HEK293 (cell line): ENCODE measurements at regions not wholly inside any gene's neighbourhood (a gene's known extent, or its start where the extent isn't known, plus 50 kb on each side); places are given as distances from the start of the nearest gene placed in this dataset.

ENCODE experiments used
- CTCF ChIA-PET: fragments of 350-600 bp; formaldehyde crosslinking; extraction: SDS; loops from one replicate; lab custom pipeline; 2021; ENCODE audit warnings: antibody characterized with exemption; lab: Yijun Ruan, JAX
- POLR2A ChIA-PET: fragments of 300-600 bp; formaldehyde crosslinking; extraction: SDS; loops from one replicate; lab custom pipeline; 2020; ENCODE audit warnings: antibody characterized with exemption, inconsistent platforms; lab: Yijun Ruan, JAX
- H3K27ac ChIP-seq: fragments of 200-500 bp; sonication (Bioruptor generic); 2 replicates; pipeline ENCODE4 v1.5.1; 2014; ENCODE audit warnings: low read depth, low read length, control low read depth, inconsistent platforms; ENCODE audit errors: extremely low read depth
- H3K36me3 ChIP-seq, 2 experiments: fragments of 200-500 bp in 1 of 2; sonication (Bioruptor generic) in 1 of 2; 1 replicate in 1 of 2; 2 replicates in 1 of 2; pipeline ENCODE4 v1.5.1; 2014 to 2017; ENCODE audit warnings: inconsistent platforms in 2 of 2, low read length in 2 of 2; ENCODE audit not compliant: control insufficient read depth in 2 of 2, insufficient read depth in 1 of 2
- H3K4me1 ChIP-seq: fragments of 200-500 bp; sonication (Bioruptor generic); 2 replicates; pipeline ENCODE4 v1.5.1; 2014; ENCODE audit warnings: mild to moderate bottlenecking, low read length, inconsistent platforms; ENCODE audit not compliant: control insufficient read depth, insufficient read depth
- H3K4me3 ChIP-seq: 2 replicates; pipeline ENCODE4 v1.5.1; 2011; ENCODE audit warnings: low read depth, mild to moderate bottlenecking, control low read depth, low read length, moderate library complexity
- H3K9me3 ChIP-seq: fragments of 200-500 bp; sonication (Bioruptor generic); 2 replicates; pipeline ENCODE4 v1.5.1; 2014; ENCODE audit warnings: low read depth, low read length, inconsistent platforms; ENCODE audit not compliant: control insufficient read depth, insufficient read depth
- GLIS1 ChIP-seq: fragments of 450-650 bp; formaldehyde crosslinking; IDR thresholded peaks from 2 replicates; pipeline ENCODE4 v1.5.1; 2016; ENCODE audit warnings: missing biosample characterization, missing genetic modification characterization
- REPIN1 ChIP-seq: fragments of 450-650 bp; formaldehyde crosslinking; IDR thresholded peaks from 2 replicates; pipeline ENCODE4 v1.5.1; 2017; ENCODE audit warnings: missing biosample characterization, missing genetic modification characterization, low read depth
- SP2 ChIP-seq: fragments of 450-650 bp; formaldehyde crosslinking; IDR thresholded peaks from 2 replicates; pipeline ENCODE4 v1.5.1; 2016; ENCODE audit warnings: missing biosample characterization, missing genetic modification characterization
- SP3 ChIP-seq: fragments of 450-650 bp; formaldehyde crosslinking; IDR thresholded peaks from 2 replicates; pipeline ENCODE4 v1.5.1; 2016; ENCODE audit warnings: missing biosample characterization, missing genetic modification characterization
- ZBTB8A ChIP-seq: fragments of 450-650 bp; formaldehyde crosslinking; IDR thresholded peaks from 2 replicates; pipeline ENCODE4 v1.5.1; 2016; ENCODE audit warnings: missing biosample characterization, missing genetic modification characterization
- ZNF2 ChIP-seq: fragments of 450-650 bp; formaldehyde crosslinking; IDR thresholded peaks from 2 replicates; pipeline ENCODE4 v1.5.1; 2016; ENCODE audit warnings: missing biosample characterization, missing genetic modification characterization
- ZNF24 ChIP-seq: fragments of 450-650 bp; formaldehyde crosslinking; IDR thresholded peaks from 2 replicates; pipeline ENCODE4 v1.5.1; 2016; ENCODE audit warnings: missing biosample characterization, missing genetic modification characterization
- ZNF341 ChIP-seq: fragments of 450-650 bp; formaldehyde crosslinking; IDR thresholded peaks from 2 replicates; pipeline ENCODE4; 2016; ENCODE audit warnings: low read depth, missing biosample characterization, missing genetic modification characterization
- ZNF433 ChIP-seq: fragments of 450-650 bp; formaldehyde crosslinking; IDR thresholded peaks from 2 replicates; pipeline ENCODE4 v1.5.1; 2016; ENCODE audit warnings: missing biosample characterization, missing genetic modification characterization, low read depth
- ZNF514 ChIP-seq: fragments of 450-650 bp; formaldehyde crosslinking; IDR thresholded peaks from 2 replicates; pipeline ENCODE4 v1.5.1; 2016; ENCODE audit warnings: missing biosample characterization, missing genetic modification characterization
- ZNF670 ChIP-seq: fragments of 450-650 bp; formaldehyde crosslinking; IDR thresholded peaks from 2 replicates; pipeline ENCODE4 v1.5.1; 2016; ENCODE audit warnings: missing biosample characterization, missing genetic modification characterization, low read depth
- ZXDB ChIP-seq: fragments of 450-650 bp; formaldehyde crosslinking; IDR thresholded peaks from 2 replicates; pipeline ENCODE4 v1.5.1; 2016; ENCODE audit warnings: missing biosample characterization, missing genetic modification characterization
- TF ChIP-seq, protein P1 (sequence below): fragments of 450-650 bp; formaldehyde crosslinking; IDR thresholded peaks from 2 replicates; pipeline ENCODE4 v1.5.1; 2016; ENCODE audit warnings: missing biosample characterization, missing genetic modification characterization
- TF ChIP-seq, protein P2 (sequence below): fragments of 450-650 bp; formaldehyde crosslinking; IDR thresholded peaks from 2 replicates; pipeline ENCODE4 v1.5.1; 2016; ENCODE audit warnings: missing biosample characterization, missing genetic modification characterization
- TF ChIP-seq, protein P3 (sequence below): fragments of 450-650 bp; formaldehyde crosslinking; IDR thresholded peaks from 2 replicates; pipeline ENCODE4 v1.5.1; 2016; ENCODE audit warnings: missing biosample characterization, missing genetic modification characterization
- TF ChIP-seq, protein P4 (sequence below): fragments of 450-650 bp; formaldehyde crosslinking; IDR thresholded peaks from 2 replicates; pipeline ENCODE4 v1.5.1; 2016; ENCODE audit warnings: missing biosample characterization, missing genetic modification characterization

DNA sequence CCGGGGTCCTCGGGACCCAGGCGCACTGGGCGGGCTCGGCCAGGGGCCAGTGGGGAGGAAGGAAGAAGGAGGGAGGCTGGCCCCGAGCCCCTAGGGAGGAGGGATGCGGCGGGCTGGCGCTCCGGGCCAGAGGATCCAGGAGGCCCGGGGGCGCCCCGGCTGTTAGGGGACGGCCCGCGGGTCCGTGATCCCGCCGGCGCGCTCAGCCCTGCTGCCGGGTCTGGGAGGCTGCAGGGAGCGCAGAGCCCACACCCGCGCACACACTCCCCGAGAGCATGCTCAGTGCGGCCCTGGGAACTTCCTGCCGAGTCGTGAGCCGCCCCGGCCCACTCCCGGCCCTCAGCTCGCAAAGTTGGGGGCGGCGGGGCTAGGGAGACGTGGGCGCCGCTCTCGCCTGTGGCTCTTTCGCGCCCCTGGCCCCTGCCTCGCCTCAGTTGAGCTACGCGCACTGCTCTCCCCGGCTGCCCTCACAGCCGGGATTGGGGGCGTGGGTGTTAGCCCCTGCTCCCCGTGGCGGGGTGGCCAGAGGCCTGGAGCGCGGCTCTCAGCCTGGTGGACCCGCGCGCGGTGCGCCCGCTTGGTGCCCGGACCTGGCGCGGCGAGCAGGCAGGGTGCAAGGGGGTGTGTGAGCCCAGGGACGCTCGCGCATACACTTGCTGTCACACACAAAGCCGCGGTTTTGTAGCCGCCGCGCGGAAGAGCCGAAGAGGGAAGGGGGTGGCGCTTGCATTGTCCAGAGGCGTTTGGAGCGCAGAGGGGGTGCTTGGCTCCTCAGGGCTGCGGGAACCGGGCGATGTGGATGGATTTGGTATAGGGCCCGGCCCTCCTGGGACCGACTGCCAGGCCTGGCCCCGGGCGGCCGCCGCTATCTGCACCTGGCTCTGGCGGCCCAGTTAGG lies 132.9 kb upstream of the MGAT5 start (continued):
- TF ChIP-seq, protein P1, sequence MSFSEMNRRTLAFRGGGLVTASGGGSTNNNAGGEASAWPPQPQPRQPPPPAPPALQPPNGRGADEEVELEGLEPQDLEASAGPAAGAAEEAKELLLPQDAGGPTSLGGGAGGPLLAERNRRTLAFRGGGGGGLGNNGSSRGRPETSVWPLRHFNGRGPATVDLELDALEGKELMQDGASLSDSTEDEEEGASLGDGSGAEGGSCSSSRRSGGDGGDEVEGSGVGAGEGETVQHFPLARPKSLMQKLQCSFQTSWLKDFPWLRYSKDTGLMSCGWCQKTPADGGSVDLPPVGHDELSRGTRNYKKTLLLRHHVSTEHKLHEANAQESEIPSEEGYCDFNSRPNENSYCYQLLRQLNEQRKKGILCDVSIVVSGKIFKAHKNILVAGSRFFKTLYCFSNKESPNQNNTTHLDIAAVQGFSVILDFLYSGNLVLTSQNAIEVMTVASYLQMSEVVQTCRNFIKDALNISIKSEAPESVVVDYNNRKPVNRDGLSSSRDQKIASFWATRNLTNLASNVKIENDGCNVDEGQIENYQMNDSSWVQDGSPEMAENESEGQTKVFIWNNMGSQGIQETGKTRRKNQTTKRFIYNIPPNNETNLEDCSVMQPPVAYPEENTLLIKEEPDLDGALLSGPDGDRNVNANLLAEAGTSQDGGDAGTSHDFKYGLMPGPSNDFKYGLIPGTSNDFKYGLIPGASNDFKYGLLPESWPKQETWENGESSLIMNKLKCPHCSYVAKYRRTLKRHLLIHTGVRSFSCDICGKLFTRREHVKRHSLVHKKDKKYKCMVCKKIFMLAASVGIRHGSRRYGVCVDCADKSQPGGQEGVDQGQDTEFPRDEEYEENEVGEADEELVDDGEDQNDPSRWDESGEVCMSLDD = peak; percentile 77; the same call in 1 of the 2 replicates
- TF ChIP-seq, protein P2, sequence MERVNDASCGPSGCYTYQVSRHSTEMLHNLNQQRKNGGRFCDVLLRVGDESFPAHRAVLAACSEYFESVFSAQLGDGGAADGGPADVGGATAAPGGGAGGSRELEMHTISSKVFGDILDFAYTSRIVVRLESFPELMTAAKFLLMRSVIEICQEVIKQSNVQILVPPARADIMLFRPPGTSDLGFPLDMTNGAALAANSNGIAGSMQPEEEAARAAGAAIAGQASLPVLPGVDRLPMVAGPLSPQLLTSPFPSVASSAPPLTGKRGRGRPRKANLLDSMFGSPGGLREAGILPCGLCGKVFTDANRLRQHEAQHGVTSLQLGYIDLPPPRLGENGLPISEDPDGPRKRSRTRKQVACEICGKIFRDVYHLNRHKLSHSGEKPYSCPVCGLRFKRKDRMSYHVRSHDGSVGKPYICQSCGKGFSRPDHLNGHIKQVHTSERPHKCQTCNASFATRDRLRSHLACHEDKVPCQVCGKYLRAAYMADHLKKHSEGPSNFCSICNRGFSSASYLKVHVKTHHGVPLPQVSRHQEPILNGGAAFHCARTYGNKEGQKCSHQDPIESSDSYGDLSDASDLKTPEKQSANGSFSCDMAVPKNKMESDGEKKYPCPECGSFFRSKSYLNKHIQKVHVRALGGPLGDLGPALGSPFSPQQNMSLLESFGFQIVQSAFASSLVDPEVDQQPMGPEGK (tag by site-specific recombination) = peak; percentile 47; the same call in 1 of the 2 replicates
- TF ChIP-seq ZNF341 (tag by site-specific recombination) (peak; percentile 92), SP2 (tag by site-specific recombination) (peak; percentile 39), GLIS1 (tag by site-specific recombination) (peak; percentile 5; the same call in 1 of the 2 replicates), ZNF514 (tag by site-specific recombination) (no peak), ZNF433 (no peak), ZNF670 (no peak), REPIN1 (tag by site-specific recombination) (no peak), ZXDB (tag by site-specific recombination) (peak; percentile 80), ZNF2 (tag by site-specific recombination) (peak; percentile 61; the same call in 1 of the 2 replicates), SP3 (tag by site-specific recombination) (peak; percentile 21; the same call in 1 of the 2 replicates), ZBTB8A (peak; percentile 87)
- TF ChIP-seq, protein P3, sequence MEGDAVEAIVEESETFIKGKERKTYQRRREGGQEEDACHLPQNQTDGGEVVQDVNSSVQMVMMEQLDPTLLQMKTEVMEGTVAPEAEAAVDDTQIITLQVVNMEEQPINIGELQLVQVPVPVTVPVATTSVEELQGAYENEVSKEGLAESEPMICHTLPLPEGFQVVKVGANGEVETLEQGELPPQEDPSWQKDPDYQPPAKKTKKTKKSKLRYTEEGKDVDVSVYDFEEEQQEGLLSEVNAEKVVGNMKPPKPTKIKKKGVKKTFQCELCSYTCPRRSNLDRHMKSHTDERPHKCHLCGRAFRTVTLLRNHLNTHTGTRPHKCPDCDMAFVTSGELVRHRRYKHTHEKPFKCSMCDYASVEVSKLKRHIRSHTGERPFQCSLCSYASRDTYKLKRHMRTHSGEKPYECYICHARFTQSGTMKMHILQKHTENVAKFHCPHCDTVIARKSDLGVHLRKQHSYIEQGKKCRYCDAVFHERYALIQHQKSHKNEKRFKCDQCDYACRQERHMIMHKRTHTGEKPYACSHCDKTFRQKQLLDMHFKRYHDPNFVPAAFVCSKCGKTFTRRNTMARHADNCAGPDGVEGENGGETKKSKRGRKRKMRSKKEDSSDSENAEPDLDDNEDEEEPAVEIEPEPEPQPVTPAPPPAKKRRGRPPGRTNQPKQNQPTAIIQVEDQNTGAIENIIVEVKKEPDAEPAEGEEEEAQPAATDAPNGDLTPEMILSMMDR (tag by site-specific recombination) = no peak
- TF ChIP-seq, protein P4, sequence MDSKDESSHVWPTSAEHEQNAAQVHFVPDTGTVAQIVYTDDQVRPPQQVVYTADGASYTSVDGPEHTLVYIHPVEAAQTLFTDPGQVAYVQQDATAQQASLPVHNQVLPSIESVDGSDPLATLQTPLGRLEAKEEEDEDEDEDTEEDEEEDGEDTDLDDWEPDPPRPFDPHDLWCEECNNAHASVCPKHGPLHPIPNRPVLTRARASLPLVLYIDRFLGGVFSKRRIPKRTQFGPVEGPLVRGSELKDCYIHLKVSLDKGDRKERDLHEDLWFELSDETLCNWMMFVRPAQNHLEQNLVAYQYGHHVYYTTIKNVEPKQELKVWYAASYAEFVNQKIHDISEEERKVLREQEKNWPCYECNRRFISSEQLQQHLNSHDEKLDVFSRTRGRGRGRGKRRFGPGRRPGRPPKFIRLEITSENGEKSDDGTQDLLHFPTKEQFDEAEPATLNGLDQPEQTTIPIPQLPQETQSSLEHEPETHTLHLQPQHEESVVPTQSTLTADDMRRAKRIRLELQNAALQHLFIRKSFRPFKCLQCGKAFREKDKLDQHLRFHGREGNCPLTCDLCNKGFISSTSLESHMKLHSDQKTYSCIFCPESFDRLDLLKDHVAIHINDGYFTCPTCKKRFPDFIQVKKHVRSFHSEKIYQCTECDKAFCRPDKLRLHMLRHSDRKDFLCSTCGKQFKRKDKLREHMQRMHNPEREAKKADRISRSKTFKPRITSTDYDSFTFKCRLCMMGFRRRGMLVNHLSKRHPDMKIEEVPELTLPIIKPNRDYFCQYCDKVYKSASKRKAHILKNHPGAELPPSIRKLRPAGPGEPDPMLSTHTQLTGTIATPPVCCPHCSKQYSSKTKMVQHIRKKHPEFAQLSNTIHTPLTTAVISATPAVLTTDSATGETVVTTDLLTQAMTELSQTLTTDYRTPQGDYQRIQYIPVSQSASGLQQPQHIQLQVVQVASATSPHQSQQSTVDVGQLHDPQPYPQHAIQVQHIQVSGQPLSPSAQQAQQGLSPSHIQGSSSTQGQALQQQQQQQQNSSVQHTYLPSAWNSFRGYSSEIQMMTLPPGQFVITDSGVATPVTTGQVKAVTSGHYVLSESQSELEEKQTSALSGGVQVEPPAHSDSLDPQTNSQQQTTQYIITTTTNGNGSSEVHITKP (tag by site-specific recombination) = peak; percentile 95
- TF ChIP-seq, all 188 proteins: peak for 25

DNA sequence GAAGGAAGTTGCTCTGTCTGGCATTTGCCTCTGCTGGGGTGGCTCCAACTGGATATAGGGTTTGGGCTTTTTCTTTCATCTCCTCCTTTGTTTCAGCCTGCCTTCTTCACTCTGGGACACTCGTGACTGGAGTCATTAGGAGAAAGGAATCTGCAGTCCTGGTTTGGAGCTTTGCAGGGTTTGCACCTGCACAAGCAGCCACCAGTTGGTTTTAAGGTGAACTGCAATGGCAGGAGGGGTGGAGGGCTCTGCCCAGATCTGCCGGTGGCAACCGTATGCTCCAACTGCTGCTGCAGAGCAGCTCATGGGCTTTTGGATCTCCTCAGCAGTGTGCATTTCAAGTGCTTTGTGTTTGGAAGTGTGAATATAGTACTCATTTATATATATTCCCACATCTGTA lies 131.3 kb upstream of the MGAT5 start:
- Histone ChIP-seq H3K36me3 (peaks cover 0 to 2% of the 10 kb centered on the region in 2 experiments; a peak in 1 of 3 replicates), H3K4me1 (peaks cover 29% of the 10 kb centered on the region), H3K4me3 (no peak overlapping the region), H3K27ac (no peak overlapping the region), H3K9me3 (no peaks in the 10 kb centered on the region)
- ChIA-PET POLR2A (no interaction called here), CTCF (interaction anchor here (0.6 to 4.4 kb wide), 3 partner anchors 84 to 124 kb away, joined by 3 to 21 read pairs (median 6); no protein-coding TSS in a partner anchor)
- TF ChIP-seq ZNF24 (no peak), ZNF341 (tag by site-specific recombination) (peak; percentile 59)
